ENCODE measurements at regions not wholly inside any gene's neighbourhood (a gene's known extent, or its start where the extent isn't known, plus 50 kb on each side); places are given as distances from the start of the nearest gene placed in this dataset.

DNA sequence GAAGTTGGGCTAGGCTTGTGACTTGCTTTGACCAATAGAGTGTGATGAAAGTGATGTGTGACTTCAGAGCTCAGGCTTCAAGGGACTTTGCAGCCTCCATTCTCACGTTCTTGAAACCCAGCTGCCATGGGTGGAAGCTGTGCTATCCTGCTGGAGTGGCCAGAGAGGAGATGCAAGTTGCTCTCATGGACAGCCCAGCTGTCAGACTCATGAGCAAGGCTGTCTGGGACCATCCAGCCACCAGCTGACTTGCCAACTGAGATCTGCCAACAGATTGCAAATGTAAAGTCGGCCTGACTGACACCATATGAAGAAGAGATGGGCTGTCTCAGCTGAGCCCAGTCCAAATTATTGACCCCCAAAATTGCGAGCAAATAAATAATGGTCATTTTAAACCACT is 226.4 kb upstream of the CXCR4 start:
- H3K27me3 Mint-ChIP-seq (ENCODE audit: insufficient read depth) = no peaks in the 10 kb centered on the region
- no peaks in the 10 kb centered on the region for H3K4me1 Mint-ChIP-seq (ENCODE audit: low read depth)
- H3K36me3 Mint-ChIP-seq (ENCODE audit: low read depth) = peaks cover 2% of the 10 kb centered on the region
- intact Hi-C loops (cut with micrococcal nuclease) = no loop called here
- no peak overlapping the region for H3K27ac Mint-ChIP-seq
- no peak for DNase-seq (ENCODE audit: low spot score)
- H3K4me3 Mint-ChIP-seq = no peak overlapping the region
- peaks cover 7% of the 10 kb centered on the region for H3K9me3 Mint-ChIP-seq

DNA sequence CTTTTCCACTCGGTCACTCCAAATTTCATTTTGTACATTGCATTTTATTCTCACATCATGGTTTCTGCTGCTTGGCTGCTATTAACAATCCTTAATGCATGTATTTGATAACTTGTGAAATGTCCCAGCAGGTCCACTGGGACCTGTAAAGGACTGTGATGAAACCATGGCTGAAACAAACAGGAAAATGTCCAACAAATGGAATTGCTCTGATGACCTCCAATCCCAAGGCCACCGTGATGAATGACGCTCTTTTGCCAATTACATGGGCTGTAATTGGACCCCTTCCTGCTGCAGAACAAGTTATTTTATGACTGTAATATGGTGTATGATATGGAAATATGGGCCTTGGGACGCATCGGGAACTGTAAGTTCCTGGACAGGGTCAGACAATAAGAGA is 224.2 kb upstream of the CXCR4 start:
- intact Hi-C loops (cut with micrococcal nuclease) = no loop called here
- no peaks in the 10 kb centered on the region for H3K4me1 Mint-ChIP-seq (ENCODE audit: low read depth)
- no peak for DNase-seq (ENCODE audit: low spot score)
- peaks cover 13% of the 10 kb centered on the region for H3K9me3 Mint-ChIP-seq
- no peak overlapping the region for H3K27ac Mint-ChIP-seq
- peaks cover 2% of the 10 kb centered on the region for H3K27me3 Mint-ChIP-seq (ENCODE audit: insufficient read depth)
- H3K36me3 Mint-ChIP-seq (ENCODE audit: low read depth) = peaks cover 4% of the 10 kb centered on the region
- no peak overlapping the region for H3K4me3 Mint-ChIP-seq

DNA sequence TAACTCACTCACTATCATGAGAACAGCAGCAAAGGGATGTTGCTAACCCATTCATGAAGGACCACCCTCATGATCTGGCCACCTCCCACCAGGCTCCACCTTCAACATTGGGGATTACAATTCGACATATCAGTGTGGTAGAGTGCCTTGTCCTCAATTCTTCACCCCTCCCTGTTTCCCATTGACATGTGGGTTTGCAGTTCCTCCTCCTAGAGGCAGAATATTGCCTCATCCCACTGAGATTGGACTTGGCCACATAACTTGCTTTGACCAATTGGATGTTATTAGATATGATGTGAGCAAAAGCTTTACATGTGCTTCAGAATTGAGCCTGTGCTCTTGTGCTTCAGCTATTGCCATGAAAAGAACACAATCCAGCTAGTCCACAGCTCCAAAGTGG is 217.0 kb upstream of the CXCR4 start:
- H3K4me1 Mint-ChIP-seq (ENCODE audit: low read depth) = peaks cover 5% of the 10 kb centered on the region
- peaks cover 9% of the 10 kb centered on the region for H3K27me3 Mint-ChIP-seq (ENCODE audit: insufficient read depth)
- no peak overlapping the region for H3K27ac Mint-ChIP-seq
- H3K4me3 Mint-ChIP-seq = no peak overlapping the region
- intact Hi-C loops (cut with micrococcal nuclease) = no loop called here
- DNase-seq (ENCODE audit: low spot score) = no peak
- H3K9me3 Mint-ChIP-seq = peaks cover 10% of the 10 kb centered on the region
- H3K36me3 Mint-ChIP-seq (ENCODE audit: low read depth) = peaks cover 2% of the 10 kb centered on the region

- Mint-ChIP-seq H3K27ac (peak overlapping the region; percentile 40), H3K36me3 (ENCODE audit: low read depth) (peaks cover 3% of the 10 kb centered on the region), H3K4me3 (no peak overlapping the region), H3K27me3 (ENCODE audit: insufficient read depth) (peaks cover 9% of the 10 kb centered on the region), H3K4me1 (ENCODE audit: low read depth) (peaks cover 16% of the 10 kb centered on the region), H3K9me3 (no peaks in the 10 kb centered on the region)
- intact Hi-C loops (cut with micrococcal nuclease) = no loop called here
- DNase-seq (ENCODE audit: low spot score) = no peak
These were observed 214.6 kb upstream of the CXCR4 start for GRCh38 chr2:136332436-136333095.

DNA sequence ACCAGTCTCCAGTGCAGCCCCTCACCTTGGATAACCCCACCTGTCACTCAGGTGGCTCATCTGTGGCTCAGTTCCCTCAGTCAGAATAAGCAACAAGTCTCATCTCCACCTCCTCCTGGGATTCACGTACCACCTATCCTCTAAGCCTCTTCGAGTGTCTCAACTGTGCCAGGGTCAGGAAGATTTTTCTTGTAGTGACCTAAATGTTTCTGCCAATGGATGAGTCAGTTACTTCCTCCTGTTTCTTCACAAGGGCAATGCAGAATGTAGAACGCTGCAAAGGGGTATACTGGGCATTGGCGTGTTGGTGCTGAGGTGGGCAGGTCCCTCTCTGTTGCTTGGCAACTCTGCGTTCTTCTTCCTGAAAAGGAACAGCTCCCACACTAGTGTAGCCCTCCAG is 213.3 kb upstream of the CXCR4 start:
- Mint-ChIP-seq H3K27me3 (ENCODE audit: insufficient read depth) (peaks cover 7% of the 10 kb centered on the region), H3K27ac (no peak overlapping the region), H3K36me3 (ENCODE audit: low read depth) (peaks cover 5% of the 10 kb centered on the region), H3K4me3 (no peak overlapping the region), H3K4me1 (ENCODE audit: low read depth) (peaks cover 29% of the 10 kb centered on the region), H3K9me3 (no peaks in the 10 kb centered on the region)
- intact Hi-C loops (cut with micrococcal nuclease) = no loop called here
- no peak for DNase-seq (ENCODE audit: low spot score)

DNA sequence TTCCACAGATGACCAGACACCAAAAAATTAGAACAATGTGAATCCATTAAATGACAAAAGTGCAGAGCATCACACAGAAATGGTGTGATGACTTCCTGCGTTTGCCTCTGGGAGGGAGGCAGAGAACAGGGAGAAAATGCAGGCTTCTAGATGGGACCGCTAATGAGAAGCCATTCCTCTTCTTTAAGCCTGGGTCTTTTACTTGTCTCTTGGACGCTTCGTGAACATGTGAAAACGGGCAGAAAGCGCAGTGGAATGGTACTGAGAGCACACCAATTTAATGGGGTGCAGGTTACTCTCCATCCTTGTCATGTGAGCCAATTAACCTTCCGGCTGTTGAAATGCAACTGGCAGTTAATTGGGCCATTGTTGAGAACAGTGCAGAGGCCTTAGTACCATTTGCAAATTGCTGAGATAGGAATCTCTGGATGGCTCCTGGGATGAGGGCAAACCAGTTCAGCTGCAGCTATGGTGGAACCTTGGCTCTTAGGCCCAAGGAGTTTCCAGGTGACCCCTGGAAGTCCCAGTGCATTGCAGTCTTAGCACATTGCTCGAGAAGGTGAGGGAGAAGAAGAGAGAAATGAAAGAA is 210.4 kb upstream of the CXCR4 start:
- intact Hi-C loops (cut with micrococcal nuclease) = loop anchor here (5.0 to 10.0 kb wide), 2 partner anchors 506 to 584 kb away; partner anchors contain the start of gene UBXN4
- Mint-ChIP-seq H3K27ac (peak overlapping the region; percentile 91), H3K4me3 (no peak overlapping the region), H3K36me3 (ENCODE audit: low read depth) (peaks cover 5% of the 10 kb centered on the region), H3K4me1 (ENCODE audit: low read depth) (peaks cover 58% of the 10 kb centered on the region), H3K9me3 (peaks cover 3% of the 10 kb centered on the region), H3K27me3 (ENCODE audit: insufficient read depth) (peaks cover 7% of the 10 kb centered on the region)
- no peak for DNase-seq (ENCODE audit: low spot score)

DNA sequence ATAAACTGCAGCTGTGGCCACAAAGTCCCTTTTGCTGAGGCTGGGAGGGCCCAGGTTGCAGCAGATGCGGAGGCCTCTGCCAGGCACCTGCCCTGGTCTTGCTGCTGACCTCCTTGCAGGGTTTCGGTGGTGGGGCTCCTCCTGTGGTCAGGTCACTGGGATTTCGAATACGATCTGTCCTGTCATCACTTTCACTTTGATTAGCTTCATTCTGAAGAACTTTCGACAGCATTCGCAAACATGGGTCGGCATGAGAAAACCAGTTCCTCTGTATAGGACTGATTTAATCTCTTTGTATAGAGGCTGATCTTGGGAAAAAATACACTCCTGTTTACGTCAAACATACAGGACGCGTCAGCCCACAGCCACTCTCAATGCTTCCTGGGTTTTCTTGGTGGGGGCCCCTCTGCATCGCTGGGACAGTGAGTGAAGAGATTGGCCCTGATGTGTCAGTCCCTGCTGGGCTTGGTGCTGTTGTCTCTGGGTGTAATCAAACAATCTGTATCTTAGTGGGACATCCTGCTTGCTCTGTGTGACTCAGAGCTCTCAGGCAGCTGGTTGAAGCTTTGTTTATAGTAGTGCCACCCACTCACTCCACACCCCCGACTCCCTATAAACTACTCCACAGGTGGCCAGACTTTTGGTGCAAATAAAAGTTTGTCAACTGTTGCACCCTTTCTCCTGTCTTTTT is 209.4 kb upstream of the CXCR4 start:
- DNase-seq (ENCODE audit: low spot score) = peak; percentile 69
- peaks cover 3% of the 10 kb centered on the region for H3K9me3 Mint-ChIP-seq
- peak overlapping the region; percentile 43 for H3K4me3 Mint-ChIP-seq
- peaks cover 68% of the 10 kb centered on the region for H3K4me1 Mint-ChIP-seq (ENCODE audit: low read depth)
- peaks cover 4% of the 10 kb centered on the region for H3K27me3 Mint-ChIP-seq (ENCODE audit: insufficient read depth)
- peaks cover 5% of the 10 kb centered on the region for H3K36me3 Mint-ChIP-seq (ENCODE audit: low read depth)
- peak overlapping the region; percentile 91 for H3K27ac Mint-ChIP-seq
- intact Hi-C loops (cut with micrococcal nuclease) = loop anchor here (1.0 to 10.0 kb wide), 17 partner anchors 16 to 583 kb away; partner anchors contain the start of genes DARS1 and UBXN4

GRCh38 chr2:136325844-136326331 is 207.9 kb upstream of the CXCR4 start:
- peaks cover 3% of the 10 kb centered on the region for H3K9me3 Mint-ChIP-seq
- peak overlapping the region; percentile 27 for H3K27ac Mint-ChIP-seq
- intact Hi-C loops (cut with micrococcal nuclease) = loop anchor here (2.0 to 10.0 kb wide), 3 partner anchors 365 to 581 kb away; partner anchors contain the start of gene UBXN4
- H3K4me1 Mint-ChIP-seq (ENCODE audit: low read depth) = peaks cover 72% of the 10 kb centered on the region
- DNase-seq (ENCODE audit: low spot score) = no peak
- H3K4me3 Mint-ChIP-seq = no peak overlapping the region
- H3K27me3 Mint-ChIP-seq (ENCODE audit: insufficient read depth) = peaks cover under 1% of the 10 kb centered on the region
- peaks cover 5% of the 10 kb centered on the region for H3K36me3 Mint-ChIP-seq (ENCODE audit: low read depth)

DNA sequence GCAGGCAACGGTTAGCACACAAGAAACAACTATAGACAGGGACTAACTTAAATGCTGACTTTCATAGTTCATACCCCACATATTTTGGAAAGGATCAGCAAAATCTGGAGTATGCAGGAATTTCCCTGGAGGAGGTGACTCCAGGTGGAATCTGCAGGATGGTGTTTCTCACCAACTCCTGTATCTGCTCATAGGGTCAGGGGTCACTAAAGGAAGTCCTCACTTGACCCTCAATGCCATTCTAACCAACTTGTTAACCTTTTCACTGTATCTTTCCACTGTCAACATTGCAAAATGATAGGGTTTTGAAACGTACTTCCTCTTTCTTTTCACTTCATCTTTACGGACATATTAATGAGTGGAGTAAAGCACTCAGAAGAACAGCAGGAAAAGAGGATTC is 207.0 kb upstream of the CXCR4 start:
- Mint-ChIP-seq H3K9me3 (peaks cover 3% of the 10 kb centered on the region), H3K4me3 (no peak overlapping the region), H3K27ac (no peak overlapping the region), H3K4me1 (ENCODE audit: low read depth) (peaks cover 78% of the 10 kb centered on the region), H3K36me3 (ENCODE audit: low read depth) (peaks cover 9% of the 10 kb centered on the region), H3K27me3 (ENCODE audit: insufficient read depth) (no peaks in the 10 kb centered on the region)
- intact Hi-C loops (cut with micrococcal nuclease) = loop anchor here (5.0 to 10.0 kb wide), 2 partner anchors 503 to 580 kb away; partner anchors contain the start of gene UBXN4
- DNase-seq (ENCODE audit: low spot score) = no peak

- peak overlapping the region; percentile 32 for H3K4me3 Mint-ChIP-seq
- intact Hi-C loops (cut with micrococcal nuclease) = loop anchor here (10.0 kb wide), 1 partner anchor 579 kb away; the partner anchor contains the start of gene UBXN4
- no peaks in the 10 kb centered on the region for H3K27me3 Mint-ChIP-seq (ENCODE audit: insufficient read depth)
These were observed 206.0 kb upstream of the CXCR4 start for GRCh38 chr2:136323935-136324334.

DNA sequence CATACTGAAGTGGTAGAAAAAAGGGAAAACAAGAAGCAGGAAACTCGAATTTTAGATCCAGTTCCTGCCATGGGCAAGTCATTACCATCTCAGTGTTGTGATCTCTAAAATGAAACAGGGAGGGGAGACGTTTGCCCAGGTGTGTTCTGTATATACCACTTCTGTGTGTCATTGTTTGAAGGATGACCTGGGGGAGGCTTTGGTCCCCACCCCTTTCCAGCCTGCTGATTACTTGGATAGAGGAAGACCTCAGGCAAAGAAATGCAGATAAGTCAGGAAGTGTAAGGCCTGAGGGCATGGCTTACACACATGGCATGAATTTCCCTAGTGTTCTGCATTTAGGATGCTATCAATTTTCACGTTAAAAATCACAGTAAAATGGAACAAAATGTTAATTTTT is 205.2 kb upstream of the CXCR4 start:
- Mint-ChIP-seq H3K27ac (peak overlapping the region; percentile 46), H3K9me3 (peaks cover 3% of the 10 kb centered on the region), H3K36me3 (ENCODE audit: low read depth) (peaks cover 9% of the 10 kb centered on the region), H3K4me1 (ENCODE audit: low read depth) (peaks cover 86% of the 10 kb centered on the region), H3K27me3 (ENCODE audit: insufficient read depth) (no peaks in the 10 kb centered on the region), H3K4me3 (no peak overlapping the region)
- DNase-seq (ENCODE audit: low spot score) = no peak
- intact Hi-C loops (cut with micrococcal nuclease) = loop anchor here (10.0 kb wide), 1 partner anchor 578 kb away; the partner anchor contains the start of gene UBXN4

More at GRCh38 chr2:136323935-136324334, 206.0 kb upstream of the CXCR4 start:
- no peak for DNase-seq (ENCODE audit: low spot score)
- Mint-ChIP-seq H3K36me3 (ENCODE audit: low read depth) (peaks cover 9% of the 10 kb centered on the region), H3K4me1 (ENCODE audit: low read depth) (peaks cover 88% of the 10 kb centered on the region), H3K9me3 (peaks cover 3% of the 10 kb centered on the region), H3K27ac (peak overlapping the region; percentile 69)

DNA sequence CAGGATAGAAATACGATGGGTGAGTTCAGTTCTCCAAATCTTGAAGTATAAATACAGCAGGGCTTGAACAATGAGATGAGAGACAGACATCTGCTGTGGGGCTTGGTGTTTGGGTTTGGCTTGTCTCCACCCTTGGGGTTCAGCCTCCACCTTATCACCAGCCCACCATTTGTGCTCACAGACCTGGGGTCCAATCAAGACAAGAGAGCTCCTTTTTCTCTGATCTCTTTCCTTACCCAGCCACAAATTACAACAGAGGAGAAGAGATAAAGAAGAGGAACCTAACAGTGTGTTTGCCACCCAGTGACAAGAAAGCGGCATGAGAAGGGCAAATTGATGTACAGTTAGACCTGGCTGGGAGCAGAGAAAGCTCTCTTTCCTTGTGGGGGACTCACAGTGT is 204.5 kb upstream of the CXCR4 start:
- Mint-ChIP-seq H3K4me3 (no peak overlapping the region), H3K36me3 (ENCODE audit: low read depth) (peaks cover 5% of the 10 kb centered on the region), H3K27me3 (ENCODE audit: insufficient read depth) (no peaks in the 10 kb centered on the region), H3K27ac (peak overlapping the region; percentile 69), H3K9me3 (peaks cover 3% of the 10 kb centered on the region), H3K4me1 (ENCODE audit: low read depth) (peaks cover 79% of the 10 kb centered on the region)
- intact Hi-C loops (cut with micrococcal nuclease) = loop anchor here (10.0 kb wide), 1 partner anchor 578 kb away; the partner anchor contains the start of gene UBXN4
- DNase-seq (ENCODE audit: low spot score) = no peak

Measured in activated T-helper 1 cell treated with anti-CD3 and anti-CD28 coated beads, Interleukin-12 subunit alpha, Interleukin-12 subunit beta, Interleukin-2, Interleukin-4 antibody, amounts not matched to agents 30 ng/mL and 10 ng/mL and 1 ng/mL, durations not matched to agents 14 hours and 24 hours and 36 hours (primary cell).